GM12892 (cell line): ENCODE measurements at regions not wholly inside any gene's neighbourhood (a gene's known extent, or its start where the extent isn't known, plus 50 kb on each side); places are given as distances from the start of the nearest gene placed in this dataset.
"Not testable (repeated sequence)": the region's sequence is repeated elsewhere in the genome, so short reads cannot be mapped to it uniquely, and the experiment has no call there.

Experiments used
- DNase-seq: peaks from one replicate; pipeline ENCODE4 v3.0.0; 2011; ENCODE audit not compliant: insufficient read length
- FAIRE-seq: peaks from 2 replicates; lab custom pipeline; 2011; peaks lifted over from hg19 to GRCh38; lab: Jason Lieb, UNC
- POLR2A ChIP-seq: IDR thresholded peaks from 2 replicates; pipeline ENCODE4 v1.6.1; 2011; ENCODE audit warnings: low read depth, low read length, control low read depth
- POLR2AphosphoS5 ChIP-seq: IDR thresholded peaks from 2 replicates; pipeline ENCODE4 v1.6.1; 2011; ENCODE audit warnings: low read depth, low read length, control low read depth
- TAF1 ChIP-seq: IDR thresholded peaks from 2 replicates; pipeline ENCODE4 v1.6.1; 2011; ENCODE audit warnings: low read depth, mild to moderate bottlenecking, control low read depth, low read length, borderline replicate concordance

DNA sequence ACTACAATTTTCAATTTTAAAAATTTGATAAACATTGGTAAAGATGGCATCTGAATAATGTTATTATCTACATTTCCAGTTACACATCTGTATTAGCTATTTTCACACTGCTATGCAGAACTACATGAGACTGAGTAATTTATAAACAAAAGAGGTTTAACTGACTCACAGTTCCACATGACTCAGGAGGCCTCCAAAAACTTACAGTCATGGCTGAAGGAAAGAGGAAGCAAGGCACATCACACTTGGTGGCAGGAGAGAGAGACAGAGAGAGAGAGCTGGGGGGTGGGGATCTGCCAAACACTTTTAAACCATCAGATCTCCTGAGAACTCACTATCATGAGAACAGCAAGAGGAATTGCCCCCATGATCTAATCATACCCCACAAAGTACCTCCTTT is 850.0 kb downstream of the LTN1 start:
- TF ChIP-seq TAF1 = no peak
- TF ChIP-seq POLR2A = no peak
- no peak for TF ChIP-seq POLR2AphosphoS5
- FAIRE-seq = no peak
- DNase-seq = no peak

DNA sequence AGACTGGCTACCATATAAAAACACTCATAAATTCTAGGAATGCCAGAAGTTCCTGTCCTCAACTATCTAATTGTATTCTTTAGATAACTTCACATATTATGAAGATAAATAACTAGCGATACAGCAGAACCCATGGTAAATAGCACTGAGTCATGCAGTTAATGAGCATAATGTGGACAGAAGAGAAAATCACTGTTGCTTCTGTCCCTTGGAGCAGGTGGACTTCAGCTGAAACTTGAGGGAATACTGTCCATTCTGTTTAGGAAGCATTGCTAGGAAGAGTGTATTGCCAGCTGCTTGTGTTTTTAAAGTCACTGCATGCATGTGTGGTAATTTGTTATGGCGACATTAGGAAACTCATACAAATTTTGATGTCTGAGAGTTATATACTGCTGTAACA is 854.4 kb downstream of the LTN1 start:
- DNase-seq (no peak), FAIRE-seq (no peak)

DNA sequence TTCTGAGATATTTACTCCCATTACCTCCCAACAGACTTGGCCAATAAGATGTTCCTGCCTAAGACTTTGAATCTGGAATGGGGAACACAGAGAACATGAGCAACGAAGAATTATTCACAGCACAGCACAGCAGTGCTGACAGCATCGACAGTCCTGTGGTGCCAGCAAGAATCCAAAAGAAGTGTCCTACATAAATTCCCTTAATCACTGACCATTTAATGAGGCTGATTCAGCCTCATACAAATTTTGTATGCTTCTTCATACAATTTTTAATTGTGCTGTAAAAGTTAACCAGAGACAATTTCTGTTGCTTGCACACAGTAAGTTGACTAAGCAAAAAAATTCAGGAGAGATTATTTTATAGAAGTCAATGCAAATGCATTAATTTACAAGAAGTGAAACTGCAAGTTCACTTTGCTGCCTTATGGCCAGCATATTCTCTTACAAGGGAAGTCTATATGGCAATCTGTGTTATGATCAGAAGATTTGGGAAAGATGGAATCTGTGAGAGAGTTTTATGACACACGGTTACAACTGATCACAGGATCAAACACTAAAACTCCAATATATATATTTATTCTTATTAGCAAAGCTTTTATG is 855.9 kb downstream of the LTN1 start:
- DNase-seq (no peak), FAIRE-seq (no peak)
- TF ChIP-seq POLR2AphosphoS5 (no peak), POLR2A (no peak), TAF1 (no peak)

More for the DNA sequence above, 854.4 kb downstream of the LTN1 start:
- TF ChIP-seq POLR2A (no peak), POLR2AphosphoS5 (no peak), TAF1 (no peak)

DNA sequence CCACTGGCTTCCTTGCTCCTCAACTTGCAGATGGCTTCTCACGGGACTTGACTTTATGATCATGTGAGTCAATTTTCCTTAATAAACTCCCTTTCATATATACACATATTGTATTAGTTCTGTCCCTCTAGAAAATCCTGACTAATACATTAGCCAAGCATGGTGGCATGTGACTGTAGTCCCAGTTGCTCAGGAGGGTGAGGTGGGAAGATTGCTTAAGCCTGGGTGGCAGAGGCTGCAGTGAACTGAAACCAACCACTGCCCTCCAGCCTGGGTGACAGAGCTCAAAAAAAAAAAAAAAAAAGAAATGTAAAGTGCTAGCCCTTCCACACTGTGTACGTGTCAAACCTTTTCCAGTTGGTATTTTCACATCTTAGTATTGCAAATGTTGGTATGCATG is 857.0 kb downstream of the LTN1 start:
- TF ChIP-seq POLR2A (no peak), POLR2AphosphoS5 (no peak), TAF1 (no peak)
- FAIRE-seq = no peak
- DNase-seq = no peak

DNA sequence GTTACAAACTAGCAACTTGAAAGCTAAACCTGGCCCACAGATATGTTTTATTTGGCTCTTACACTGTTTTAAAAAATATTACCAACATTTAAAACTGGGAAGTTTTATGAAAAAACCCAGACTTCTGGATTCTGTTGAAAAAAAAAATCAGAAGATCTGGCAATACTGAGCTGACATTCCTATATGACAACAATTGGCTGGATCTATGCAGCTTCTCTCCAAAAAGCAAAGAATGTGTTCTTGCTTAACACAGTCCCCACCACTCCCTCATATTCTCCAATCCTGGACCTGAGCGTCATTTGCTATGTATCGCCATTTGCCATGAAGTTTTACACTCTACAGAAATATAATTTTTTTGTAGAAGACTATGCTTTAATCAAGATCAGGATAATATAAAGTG is 859.6 kb downstream of the LTN1 start:
- no peak for TF ChIP-seq POLR2A
- TF ChIP-seq POLR2AphosphoS5 = no peak
- DNase-seq = no peak
- no peak for FAIRE-seq

DNA sequence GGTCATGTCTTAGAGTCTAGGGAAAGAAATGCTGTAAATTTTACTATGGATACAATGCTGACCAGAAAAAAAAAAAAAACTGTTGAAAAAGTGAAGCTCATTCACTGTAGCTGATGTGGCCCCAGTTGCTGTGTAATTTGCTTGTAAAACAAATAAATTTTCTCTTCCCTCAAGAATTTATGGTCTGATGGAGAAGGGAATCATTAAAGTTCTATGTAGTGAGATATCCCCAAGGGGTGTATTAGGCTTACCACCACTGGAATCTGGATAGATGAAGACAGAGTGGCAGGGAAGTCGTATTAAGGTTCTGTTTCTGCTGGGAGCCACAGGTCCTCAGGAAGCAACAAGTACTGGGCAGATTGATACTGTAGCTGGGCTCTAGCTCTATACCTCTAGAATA is 860.0 kb downstream of the LTN1 start:
- TF ChIP-seq TAF1 = no peak
- TF ChIP-seq POLR2AphosphoS5 = no peak
- no peak for TF ChIP-seq POLR2A
- FAIRE-seq (no peak), DNase-seq (no peak)

DNA sequence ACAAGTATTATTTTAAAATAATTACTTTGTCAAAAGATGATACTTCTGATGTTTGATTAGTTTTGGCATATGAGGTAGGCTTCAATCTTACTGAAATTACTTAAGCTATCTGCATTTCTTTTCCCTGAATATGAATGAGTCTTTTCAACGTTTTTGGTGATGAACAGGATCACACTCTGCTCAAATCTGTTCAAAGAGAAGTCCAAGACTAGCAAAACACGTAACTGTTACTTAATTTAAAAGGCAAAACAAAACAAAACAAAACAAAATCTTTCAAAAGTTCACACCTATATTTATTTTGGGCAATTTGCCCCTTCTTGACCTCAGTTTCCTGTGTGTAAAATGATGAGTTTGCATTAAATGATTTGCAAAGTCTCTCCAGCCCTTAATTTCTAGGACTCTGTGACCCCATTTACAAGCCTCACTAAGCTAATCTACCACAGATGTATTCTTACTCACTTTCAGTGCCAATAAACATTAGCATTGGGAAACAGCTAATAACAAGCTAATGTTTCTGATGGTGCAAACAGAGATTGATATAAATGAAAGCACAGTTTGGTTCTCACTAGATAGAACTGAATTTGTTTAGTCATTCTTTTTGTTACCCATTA is 865.4 kb downstream of the LTN1 start:
- FAIRE-seq = no peak
- DNase-seq = no peak
- no peak for TF ChIP-seq TAF1
- TF ChIP-seq POLR2AphosphoS5 = no peak

DNA sequence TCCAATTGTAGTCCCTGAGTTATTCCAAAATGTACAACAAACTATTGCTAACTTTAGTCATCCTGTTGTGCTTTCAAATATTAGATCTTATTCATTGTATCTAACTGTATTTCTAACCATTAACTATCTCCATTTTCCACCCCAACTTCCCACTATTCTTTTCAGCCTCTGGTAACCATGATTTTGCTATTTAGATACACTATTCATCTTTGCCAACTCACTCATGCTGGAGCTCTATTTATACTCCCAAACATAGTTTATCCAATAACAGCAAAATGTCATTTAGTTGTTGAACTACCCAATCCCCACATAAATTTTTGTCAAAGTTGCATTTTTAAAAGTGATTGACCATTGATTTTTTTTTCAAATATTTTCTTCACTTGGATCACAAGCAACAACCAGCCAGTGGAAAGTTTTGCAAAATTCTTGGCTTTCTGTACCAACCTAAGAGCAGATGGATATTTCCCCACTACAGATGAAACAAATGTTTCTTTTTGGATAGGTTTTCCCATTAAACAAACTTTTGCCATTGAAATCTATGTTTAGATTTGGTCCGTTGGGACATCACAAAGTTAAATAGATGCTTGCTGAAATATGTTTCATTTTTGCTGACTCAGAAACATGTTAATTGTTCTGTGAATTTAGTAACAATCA is 866.0 kb downstream of the LTN1 start:
- FAIRE-seq (no peak), DNase-seq (no peak)
- TF ChIP-seq TAF1 = no peak
- TF ChIP-seq POLR2AphosphoS5 = no peak
- TF ChIP-seq POLR2A = no peak

DNA sequence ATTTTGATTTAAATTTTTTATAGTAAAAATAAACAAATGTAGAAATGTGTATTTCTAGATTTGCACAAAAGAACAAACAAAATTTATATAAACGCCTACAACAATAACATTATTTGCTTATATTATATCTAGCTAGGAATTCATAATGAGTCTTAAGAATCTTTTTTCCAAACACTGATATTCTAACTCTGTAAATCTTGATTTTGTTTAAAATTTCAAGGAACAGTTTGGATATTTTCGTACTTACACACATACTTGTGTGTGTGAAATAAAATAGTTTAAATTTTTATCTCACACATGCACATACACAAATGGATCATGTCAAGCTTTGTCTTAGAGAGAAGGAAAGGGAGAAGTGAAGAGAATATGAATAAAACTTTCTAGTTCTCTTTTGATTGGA is 868.1 kb downstream of the LTN1 start:
- no peak for TF ChIP-seq POLR2AphosphoS5
- no peak for TF ChIP-seq POLR2A
- no peak for TF ChIP-seq TAF1
- no peak for DNase-seq
- FAIRE-seq = no peak

DNA sequence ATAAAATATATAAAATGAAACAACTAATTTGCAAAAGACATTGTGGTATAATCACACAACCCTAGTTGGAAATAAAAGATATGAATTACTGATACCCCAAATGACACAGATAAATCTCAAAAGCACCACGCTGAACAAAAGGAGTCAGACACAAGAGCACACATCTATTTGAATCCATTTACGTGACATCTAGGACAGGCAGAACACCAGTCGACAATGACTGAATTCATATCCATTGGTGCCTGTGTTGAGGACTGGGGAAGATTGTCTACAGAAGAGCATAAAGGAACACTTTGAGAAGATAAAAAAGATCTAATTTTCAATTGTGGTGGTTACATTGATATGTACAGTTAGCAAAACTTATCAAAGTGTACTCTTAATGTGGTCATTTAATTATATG is 874.1 kb downstream of the LTN1 start:
- FAIRE-seq = no peak
- no peak for DNase-seq
- TF ChIP-seq POLR2AphosphoS5 = no peak
- no peak for TF ChIP-seq POLR2A
- no peak for TF ChIP-seq TAF1

DNA sequence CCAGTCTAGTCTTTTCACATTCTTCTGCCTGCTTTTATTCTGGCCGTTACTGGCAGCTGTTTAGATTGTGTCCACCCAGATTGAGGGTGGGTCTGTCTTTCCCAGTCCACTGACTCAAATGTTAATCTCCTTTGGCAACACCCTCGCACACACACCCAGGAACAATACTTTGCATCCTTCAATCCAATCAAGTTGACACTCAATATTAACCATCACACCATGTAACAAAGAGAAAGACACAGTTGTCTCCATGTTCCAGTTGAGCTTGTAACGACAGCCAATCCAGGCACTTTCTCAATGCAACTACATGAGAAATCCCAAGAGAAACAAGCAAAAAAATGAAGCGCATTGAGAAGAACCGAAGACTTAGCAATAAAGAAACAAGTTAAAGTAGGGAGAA is 877.7 kb downstream of the LTN1 start:
- not testable (repeated sequence) for FAIRE-seq, DNase-seq

DNA sequence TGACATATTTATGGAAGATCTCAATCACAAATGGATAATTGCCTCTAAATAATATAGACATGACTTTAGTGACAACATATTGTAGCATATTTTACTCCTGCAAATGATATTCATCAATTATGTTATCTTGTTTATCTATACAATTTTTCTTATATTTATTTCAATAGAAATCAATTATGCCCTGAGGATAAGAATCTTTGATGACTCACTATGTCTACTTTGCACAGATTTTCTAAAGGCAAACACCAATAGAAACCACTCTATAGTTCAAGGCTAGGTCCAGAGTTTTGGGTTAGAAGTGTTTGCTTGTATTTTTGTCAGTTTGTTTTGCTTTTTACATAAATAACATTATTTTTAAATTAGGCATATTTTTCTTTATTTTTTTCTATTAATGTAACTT is 879.0 kb downstream of the LTN1 start:
- no peak for DNase-seq
- FAIRE-seq = no peak
- no peak for TF ChIP-seq POLR2AphosphoS5
- TF ChIP-seq POLR2A = no peak
- no peak for TF ChIP-seq TAF1

DNA sequence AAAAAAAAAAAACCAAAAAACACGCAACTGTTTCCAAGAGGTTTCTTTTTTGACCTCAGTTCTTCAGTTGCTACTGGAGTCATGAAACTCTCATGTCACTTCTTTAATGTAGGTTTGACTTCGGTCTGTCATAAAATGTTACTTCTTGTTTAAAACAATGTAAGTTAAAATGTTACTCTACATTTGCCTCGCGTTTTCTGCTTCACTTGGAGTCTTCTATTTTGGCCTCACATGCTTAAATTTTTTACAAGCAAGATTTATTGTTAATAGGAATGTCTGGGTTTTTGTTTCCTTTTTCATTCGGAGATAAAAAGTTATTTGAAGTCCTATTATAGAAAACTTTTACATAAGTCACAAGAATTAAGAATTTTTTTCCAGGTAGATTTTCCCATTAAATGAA is 880.2 kb downstream of the LTN1 start:
- TF ChIP-seq POLR2A = no peak
- TF ChIP-seq TAF1 = no peak
- TF ChIP-seq POLR2AphosphoS5 = no peak
- DNase-seq (no peak), FAIRE-seq (no peak)
